Prostate gland (tissue), 2 donors: ENCODE measurements at regions not wholly inside any gene's neighbourhood (a gene's known extent, or its start where the extent isn't known, plus 50 kb on each side); places are given as distances from the start of the nearest gene placed in this dataset.
A peak's percentile ranks its signal among the peaks of the same experiment; 100 is the strongest.

Source experiments
- DNase-seq: peaks from one replicate; pipeline ENCODE4 v3.0.0-alpha.2; 2019; ENCODE audit warnings: low spot score
- H3K27ac ChIP-seq, 2 donors: fragments of 200-600 bp; sonication (generic); 2 replicates each; pipeline ENCODE4 v1.5.1; 2017 to 2019
- H3K27me3 ChIP-seq: fragments of 200-600 bp; sonication (generic); replicated peaks from 2 replicates; pipeline ENCODE4 v1.5.1; 2019; ENCODE audit not compliant: insufficient read depth
- H3K36me3 ChIP-seq, 2 donors: fragments of 200-600 bp; sonication (generic); 1 replicate in 1 of 2; 2 replicates in 1 of 2; pipeline versions ENCODE4 v1.5.1 to v1.8.1; 2017 to 2019
- H3K4me1 ChIP-seq: fragments of 200-600 bp; sonication (generic); replicated peaks from 2 replicates; pipeline ENCODE4 v1.5.1; 2019
- H3K4me3 ChIP-seq, 2 donors: fragments of 200-600 bp; sonication (generic); 2 replicates each; pipeline ENCODE4 v1.5.1; 2017 to 2019
- H3K9me3 ChIP-seq: fragments of 200-600 bp; sonication (generic); 2 replicates; pipeline ENCODE4 v1.5.1; 2017
- CTCF ChIP-seq, 4 experiments: fragments of 200-600 bp in 2 of 4; fragments of 450-650 bp in 2 of 4; sonication (generic) in 2 of 4; IDR thresholded peaks; 1 replicate in 3 of 4; 2 replicates in 1 of 4; pipeline ENCODE4 v1.5.1; 2016 to 2019; ENCODE audit warnings: antibody characterized with exemption in 4 of 4, mild to moderate bottlenecking in 2 of 4, moderate library complexity in 2 of 4
- POLR2A ChIP-seq: fragments of 450-650 bp; IDR thresholded peaks from one replicate; pipeline ENCODE4 v1.6.1; 2016; ENCODE audit warnings: antibody characterized with exemption, mild to moderate bottlenecking
- POLR2AphosphoS5 ChIP-seq: sonication (generic); formaldehyde crosslinking; IDR thresholded peaks from one replicate; pipeline ENCODE4 v1.6.1; 2017; ENCODE audit warnings: antibody characterized with exemption
- WGBS: methylation state at CpG from one replicate; pipeline ENCODE4 v1.1.5; 2018; 5-methylcytosine and 5-hydroxymethylcytosine counted together
- intact Hi-C: fragments of 100-400 bp; cut with DNase I; formaldehyde crosslinking; loops from one replicate; pipeline ENCODE4 v1.14.2; 2022

GRCh38 chr2:156199588-156199987 lies 132.9 kb downstream of the NR4A2 start:
- intact Hi-C loops = loop anchor here (10.0 kb wide), 1 partner anchor 395 kb away; no protein-coding TSS in a partner anchor
- H3K4me1 ChIP-seq = no peaks in the 10 kb centered on the region
- no peaks in the 10 kb centered on the region for H3K36me3 ChIP-seq

GRCh38 chr2:156196031-156196430 lies 136.5 kb downstream of the NR4A2 start:
- Histone ChIP-seq H3K4me1 (no peaks in the 10 kb centered on the region), H3K27me3 (no peaks in the 10 kb centered on the region), H3K27ac (no peak overlapping the region), H3K4me3 (no peak overlapping the region), H3K9me3 (no peaks in the 10 kb centered on the region), H3K36me3 (no peaks in the 10 kb centered on the region)
- TF ChIP-seq POLR2A (no peak), POLR2AphosphoS5 (no peak), CTCF (IDR thresholded peaks at IDR 0.05) (no peak)
- WGBS = 81% methylated on average over 1 of the region's 1 CpG
- intact Hi-C loops = loop anchor here (10.0 kb wide), 1 partner anchor 399 kb away; no protein-coding TSS in a partner anchor
- DNase-seq = no peak

More at GRCh38 chr2:156199588-156199987, 132.9 kb downstream of the NR4A2 start:
- no peak overlapping the region for H3K4me3 ChIP-seq
- DNase-seq = no peak
- TF ChIP-seq POLR2A (no peak), CTCF (IDR thresholded peaks at IDR 0.05) (no peak), POLR2AphosphoS5 (no peak)
- no peaks in the 10 kb centered on the region for H3K27me3 ChIP-seq
- no peak overlapping the region for H3K27ac ChIP-seq
- no peaks in the 10 kb centered on the region for H3K9me3 ChIP-seq

GRCh38 chr2:156192468-156192867 lies 140.1 kb downstream of the NR4A2 start:
- Histone ChIP-seq H3K27ac (no peak overlapping the region), H3K4me3 (no peak overlapping the region), H3K4me1 (no peaks in the 10 kb centered on the region), H3K9me3 (no peaks in the 10 kb centered on the region), H3K27me3 (no peaks in the 10 kb centered on the region), H3K36me3 (no peaks in the 10 kb centered on the region)
- TF ChIP-seq CTCF (IDR thresholded peaks at IDR 0.05) = peak in 1 of 4 experiments; percentile 20
- no peak for TF ChIP-seq POLR2AphosphoS5
- no peak for DNase-seq
- intact Hi-C loops = loop anchor here (10.0 kb wide), 1 partner anchor 402 kb away; no protein-coding TSS in a partner anchor

GRCh38 chr2:156191527-156191926 lies 141.0 kb downstream of the NR4A2 start:
- WGBS = 23% methylated on average over 2 of the region's 2 CpGs

More at GRCh38 chr2:156191527-156191926, 141.0 kb downstream of the NR4A2 start:
- H3K36me3 ChIP-seq = no peaks in the 10 kb centered on the region
- H3K27me3 ChIP-seq = no peaks in the 10 kb centered on the region
- H3K4me1 ChIP-seq = no peaks in the 10 kb centered on the region
- intact Hi-C loops = loop anchor here (10.0 kb wide), 1 partner anchor 403 kb away; no protein-coding TSS in a partner anchor
- no peaks in the 10 kb centered on the region for H3K9me3 ChIP-seq
- H3K27ac ChIP-seq = no peak overlapping the region
- H3K4me3 ChIP-seq = no peak overlapping the region
- no peak for DNase-seq
- TF ChIP-seq POLR2A (no peak), POLR2AphosphoS5 (no peak), CTCF (IDR thresholded peaks at IDR 0.05) (no peak)
